ENCODE measurements at regions not wholly inside any gene's neighbourhood (a gene's known extent, or its start where the extent isn't known, plus 50 kb on each side); places are given as distances from the start of the nearest gene placed in this dataset.
A peak's percentile ranks its signal among the peaks of the same experiment; 100 is the strongest.

- TF ChIP-seq ZNF425 (CRISPR knock-in tag; conservative IDR thresholded peaks at IDR 0.05) (no peak), AFF4 (CRISPR knock-in tag; IDR thresholded peaks at IDR 0.05; ENCODE audit: borderline replicate concordance) (no peak), SOX15 (CRISPR knock-in tag; IDR thresholded peaks at IDR 0.05) (no peak), TEAD4 (CRISPR knock-in tag; IDR thresholded peaks at IDR 0.05) (0 out of 2 replicates have a peak, but pooled peaks have one; percentile 27), E2F5 (CRISPR knock-in tag; IDR thresholded peaks at IDR 0.05) (peak; percentile 31; the same call in 1 of the 2 replicates), ZSCAN18 (CRISPR knock-in tag; IDR thresholded peaks at IDR 0.05) (no peak), HMGXB4 (CRISPR knock-in tag; IDR thresholded peaks at IDR 0.05) (no peak), CDX4 (CRISPR knock-in tag; IDR thresholded peaks at IDR 0.05; ENCODE audit: borderline replicate concordance) (no peak), JUN (CRISPR knock-in tag; IDR thresholded peaks at IDR 0.05) (no peak), CREM (CRISPR knock-in tag; IDR thresholded peaks at IDR 0.05) (no peak), NFATC4 (CRISPR knock-in tag; IDR thresholded peaks at IDR 0.05) (no peak), ZNF263 (CRISPR knock-in tag; IDR thresholded peaks at IDR 0.05; ENCODE audit: low read depth) (no peak), GTF2I (CRISPR knock-in tag; conservative IDR thresholded peaks at IDR 0.05) (no peak), ZNF671 (CRISPR knock-in tag; IDR thresholded peaks at IDR 0.05) (no peak), FOXK1 (CRISPR knock-in tag; IDR thresholded peaks at IDR 0.05) (peak; percentile 81), GABPB1 (CRISPR knock-in tag; IDR thresholded peaks at IDR 0.05) (no peak), ZMAT4 (CRISPR knock-in tag; IDR thresholded peaks at IDR 0.05) (no peak), USF1 (CRISPR knock-in tag; IDR thresholded peaks at IDR 0.05) (peak; percentile 77), MXD4 (CRISPR knock-in tag; IDR thresholded peaks at IDR 0.05; ENCODE audit: borderline replicate concordance) (no peak), FOXJ3 (CRISPR knock-in tag; IDR thresholded peaks at IDR 0.05; ENCODE audit: borderline replicate concordance) (no peak), ETV6 (CRISPR knock-in tag; IDR thresholded peaks at IDR 0.05) (no peak; the same call in 1 of the 2 replicates), ELF4 (CRISPR knock-in tag; IDR thresholded peaks at IDR 0.05; ENCODE audit: low read depth) (no peak), ZNF416 (CRISPR knock-in tag; IDR thresholded peaks at IDR 0.05) (no peak), E2F1 (CRISPR knock-in tag; IDR thresholded peaks at IDR 0.05) (no peak; the same call in 1 of the 2 replicates)
Measured at GRCh38 chr1:90835661-90836344, 118.7 kb upstream of the BARHL2 start (continued).
